ENCODE measurements at regions not wholly inside any gene's neighbourhood (a gene's known extent, or its start where the extent isn't known, plus 50 kb on each side); places are given as distances from the start of the nearest gene placed in this dataset.

- ChIA-PET POLR2A (ENCODE audit: partially characterized antibody) (no interaction called here), CTCF (ENCODE audit: partially characterized antibody) (interaction anchor here (0.6 to 4.5 kb wide), 2 partner anchors 9 to 259 kb away, joined by 3 to 25 read pairs; no protein-coding TSS in a partner anchor)
- no peak overlapping the region for H4K91ac ChIP-seq (replicated peaks; ENCODE audit: insufficient read length, low read length)
- no peak overlapping the region for H2BK5ac ChIP-seq (ENCODE audit: low read depth, low read length)
- H4K8ac ChIP-seq (ENCODE audit: extremely low read depth, insufficient read depth, low read length): no peak overlapping the region
- H3K18ac ChIP-seq (ENCODE audit: extremely low read depth, low read length): no peak overlapping the region
- 94% methylated on average over 2 of the region's 2 CpGs; no CpG with 5 or more reads in 1 of the 2 experiments for WGBS, 2 experiments (ENCODE audit: extremely low coverage in 1 of 2, insufficient coverage in 1 of 2, insufficient read length in 1 of 2, insufficient replicate concordance in 2 of 2, low coverage in 1 of 2, low lambda C conversion rate in 2 of 2, missing lambda C conversion rate in 1 of 2)
- H2BK120ac ChIP-seq (replicated peaks; ENCODE audit: low read depth, low read length): no peak overlapping the region
- no peaks in the 10 kb centered on the region for H3K27me3 ChIP-seq (replicated peaks in 1 of 4; ENCODE audit: control insufficient read depth in 3 of 4, extremely low read depth in 1 of 4, insufficient read depth in 3 of 4, low read length in 3 of 4)
- H2AK5ac ChIP-seq (ENCODE audit: low read depth, low read length): no peak overlapping the region
- H4K5ac ChIP-seq (ENCODE audit: insufficient read length, low read depth, low read length): no peak overlapping the region
- H3K56ac ChIP-seq (replicated peaks; ENCODE audit: insufficient read length, low read depth, low read length): no peak overlapping the region
- H3K36me3 ChIP-seq (ENCODE audit: control insufficient read depth in 2 of 4, insufficient read depth in 4 of 4, low read length in 3 of 4): no peaks in the 10 kb centered on the region
- no peak overlapping the region for H3K14ac ChIP-seq (ENCODE audit: insufficient read length)
- no peak overlapping the region for H2BK20ac ChIP-seq (ENCODE audit: low read length)
- no peaks in the 10 kb centered on the region for H4K20me1 ChIP-seq (replicated peaks in 1 of 2; ENCODE audit: control insufficient read depth in 1 of 2, insufficient read depth in 2 of 2, low read length in 2 of 2)
- H3K4me2 ChIP-seq (ENCODE audit: insufficient read depth in 1 of 2, low read depth in 2 of 2, low read length in 2 of 2): no peak overlapping the region
- H3K9me3 ChIP-seq (ENCODE audit: insufficient read depth in 2 of 2, low read depth in 1 of 2, low read length in 1 of 2): no peaks in the 10 kb centered on the region
- no peaks in the 10 kb centered on the region for H3K23me2 ChIP-seq (ENCODE audit: low read depth, low read length)
- FAIRE-seq (no peak), DNase-seq (ENCODE audit: low read depth in 1 of 2, low spot score in 2 of 2) (no peak)
- no peak overlapping the region for H3K4ac ChIP-seq (replicated peaks; ENCODE audit: insufficient read length, low read depth, low read length)
- TF ChIP-seq RBBP5 (IDR thresholded peaks at IDR 0.05; ENCODE audit: borderline replicate concordance, low read depth, low read length) (no peak), YY1 (IDR thresholded peaks at IDR 0.05; ENCODE audit: low read depth, low read length) (no peak), GABPA (IDR thresholded peaks at IDR 0.05; ENCODE audit: borderline replicate concordance, insufficient read depth, low read length) (no peak), TEAD4 (IDR thresholded peaks at IDR 0.05; ENCODE audit: low read depth, low read length) (no peak), TBP (IDR thresholded peaks at IDR 0.05; ENCODE audit: low read depth, low read length) (no peak), TAF1 (IDR thresholded peaks at IDR 0.05; ENCODE audit: low read depth, low read length) (no peak), RFX5 (IDR thresholded peaks at IDR 0.05; ENCODE audit: borderline replicate concordance, low read depth, low read length) (no peak)
- no peak overlapping the region for H2AFZ ChIP-seq (ENCODE audit: low read length)
- no peak overlapping the region for H3K9ac ChIP-seq (replicated peaks in 1 of 4; ENCODE audit: extremely low read depth in 1 of 4, low read depth in 3 of 4, low read length in 3 of 4)
- H3K4me1 ChIP-seq (replicated peaks in 1 of 4; ENCODE audit: control insufficient read depth in 3 of 4, insufficient read depth in 4 of 4, low read length in 3 of 4): no peaks in the 10 kb centered on the region
- H2BK15ac ChIP-seq (ENCODE audit: low read length): no peak overlapping the region
- H3K4me3 ChIP-seq (ENCODE audit: extremely low read depth in 1 of 4, insufficient read depth in 2 of 4, low read depth in 3 of 4, low read length in 4 of 4): no peak overlapping the region
- H3K79me1 ChIP-seq (ENCODE audit: low read depth, low read length): no peaks in the 10 kb centered on the region
- H3K79me2 ChIP-seq (ENCODE audit: control insufficient read depth in 1 of 2, insufficient read depth in 2 of 2, low read length in 2 of 2): no peaks in the 10 kb centered on the region
- H3K27ac ChIP-seq (ENCODE audit: low read depth, low read length): no peak overlapping the region
- H3K23ac ChIP-seq (ENCODE audit: insufficient read length): no peak overlapping the region
- H2BK12ac ChIP-seq (ENCODE audit: low read depth, low read length): no peak overlapping the region
These were observed 321.5 kb upstream of the FAM78B start for GRCh38 chr1:166488327-166488726.

Data from H1 (cell line).